ENCODE measurements at regions not wholly inside any gene's neighbourhood (a gene's known extent, or its start where the extent isn't known, plus 50 kb on each side); places are given as distances from the start of the nearest gene placed in this dataset.

- no peaks in the 10 kb centered on the region for H3K36me3 ChIP-seq (ENCODE audit: control insufficient read depth, insufficient read depth, low read length)
- H3K9me1 ChIP-seq (ENCODE audit: insufficient read depth, low read length) = no peaks in the 10 kb centered on the region
- no peaks in the 10 kb centered on the region for H3K4me1 ChIP-seq (ENCODE audit: control insufficient read depth, insufficient read depth, low read length)
- H3K79me1 ChIP-seq (ENCODE audit: low read depth in 1 of 2, low read length in 2 of 2) = no peaks in the 10 kb centered on the region
- H2BK15ac ChIP-seq (ENCODE audit: low read depth, low read length) = no peak overlapping the region
- no peak overlapping the region for H3K23ac ChIP-seq (ENCODE audit: low read depth, low read length)
- H4K20me1 ChIP-seq (ENCODE audit: insufficient read depth, low read length) = no peaks in the 10 kb centered on the region
- dilution Hi-C loops (cut with HindIII; ENCODE audit: low sequenced_read_pairs, unreplicated experiment) = no loop called here
- H3K4ac ChIP-seq (ENCODE audit: low read depth, low read length) = no peak overlapping the region
- POLR2A ChIA-PET (ENCODE audit: unreplicated experiment) = no interaction called here
- H3K4me2 ChIP-seq (ENCODE audit: low read depth, low read length) = no peak overlapping the region
- intact Hi-C loops (cut with micrococcal nuclease) = no loop called here
- in situ Hi-C loops (cut with MboI; ENCODE audit: low sequenced_read_pairs) = no loop called here
- H4K8ac ChIP-seq (ENCODE audit: low read depth in 2 of 2, low read length in 2 of 2) = no peak overlapping the region
- no peak overlapping the region for H3K27ac ChIP-seq (ENCODE audit: insufficient read depth, low read length)
- ATAC-seq (ENCODE audit: low read depth) = no peak
- no peak overlapping the region for H2AFZ ChIP-seq (replicated peaks; ENCODE audit: low read length, poor library complexity)
- no peak overlapping the region for H2BK5ac ChIP-seq (ENCODE audit: low read depth, low read length, poor library complexity, severe bottlenecking)
- no peak overlapping the region for H2BK120ac ChIP-seq (ENCODE audit: low read depth, low read length)
- H3K56ac ChIP-seq (ENCODE audit: extremely low read depth, insufficient read depth, low read length) = no peak overlapping the region
- H3K27me3 ChIP-seq (ENCODE audit: control insufficient read depth, insufficient read depth, low read length) = no peaks in the 10 kb centered on the region
- no peak overlapping the region for H2AK5ac ChIP-seq (ENCODE audit: low read depth, low read length)
- H4K5ac ChIP-seq (ENCODE audit: low read depth, low read length) = no peak overlapping the region
- no TSS peak for BruUV-seq (replicated peaks)
- H3K9ac ChIP-seq (ENCODE audit: low read depth, low read length) = no peak overlapping the region
- no peak overlapping the region for H3K14ac ChIP-seq (replicated peaks; ENCODE audit: low read depth, low read length)
- no peak for DNase-seq
- CTCF ChIA-PET = no interaction called here
- no CpG with 5 or more reads among the region's 1 CpG for WGBS, 2 experiments (ENCODE audit: extremely low coverage in 2 of 2, insufficient read length in 1 of 2)
- no peak overlapping the region for H3K4me3 ChIP-seq (ENCODE audit: insufficient read depth, low read depth, low read length)
- no peak overlapping the region for H4K91ac ChIP-seq (ENCODE audit: insufficient read depth, low read depth, low read length)
- H2AK9ac ChIP-seq (replicated peaks; ENCODE audit: low read depth, low read length, poor library complexity) = no peak overlapping the region
- no peak overlapping the region for H2BK20ac ChIP-seq (ENCODE audit: low read depth, low read length)
- H3K9me3 ChIP-seq (ENCODE audit: control insufficient read depth, insufficient read depth, low read length) = peaks cover 5% of the 10 kb centered on the region; the same call in 1 of the 2 replicates
- TF ChIP-seq FOS (IDR thresholded peaks at IDR 0.05; ENCODE audit: low read depth, low read length) (no peak), CHD1 (IDR thresholded peaks at IDR 0.05; ENCODE audit: low read depth, low read length) (no peak), BHLHE40 (IDR thresholded peaks at IDR 0.05; ENCODE audit: low read depth, low read length) (no peak), CEBPB (IDR thresholded peaks at IDR 0.05; ENCODE audit: low read depth, low read length) (no peak), MAZ (IDR thresholded peaks at IDR 0.05; ENCODE audit: borderline replicate concordance, low read depth, low read length) (no peak), SMC3 (IDR thresholded peaks at IDR 0.05; ENCODE audit: low read depth, low read length) (no peak), RAD21 (IDR thresholded peaks at IDR 0.05; ENCODE audit: low read length) (no peak), RFX5 (IDR thresholded peaks at IDR 0.05; ENCODE audit: low read depth, low read length) (no peak), NFE2L2 (IDR thresholded peaks at IDR 0.05; ENCODE audit: low read depth, low read length) (no peak), MAFK (IDR thresholded peaks at IDR 0.05; ENCODE audit: low read depth, low read length) (no peak), ELK1 (IDR thresholded peaks at IDR 0.05; ENCODE audit: borderline replicate concordance, low read depth, low read length) (no peak), POLR2A (IDR thresholded peaks at IDR 0.05; ENCODE audit: low read depth, low read length) (no peak), RCOR1 (IDR thresholded peaks at IDR 0.05; ENCODE audit: insufficient replicate concordance, low read length) (no peak), MXI1 (IDR thresholded peaks at IDR 0.05; ENCODE audit: borderline replicate concordance, low read depth, low read length) (no peak)
- TF ChIP-seq, protein P1, sequence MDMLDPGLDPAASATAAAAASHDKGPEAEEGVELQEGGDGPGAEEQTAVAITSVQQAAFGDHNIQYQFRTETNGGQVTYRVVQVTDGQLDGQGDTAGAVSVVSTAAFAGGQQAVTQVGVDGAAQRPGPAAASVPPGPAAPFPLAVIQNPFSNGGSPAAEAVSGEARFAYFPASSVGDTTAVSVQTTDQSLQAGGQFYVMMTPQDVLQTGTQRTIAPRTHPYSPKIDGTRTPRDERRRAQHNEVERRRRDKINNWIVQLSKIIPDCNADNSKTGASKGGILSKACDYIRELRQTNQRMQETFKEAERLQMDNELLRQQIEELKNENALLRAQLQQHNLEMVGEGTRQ (IDR thresholded peaks at IDR 0.05; ENCODE audit: low read depth, low read length) = no peak
- TF ChIP-seq, protein P2, sequence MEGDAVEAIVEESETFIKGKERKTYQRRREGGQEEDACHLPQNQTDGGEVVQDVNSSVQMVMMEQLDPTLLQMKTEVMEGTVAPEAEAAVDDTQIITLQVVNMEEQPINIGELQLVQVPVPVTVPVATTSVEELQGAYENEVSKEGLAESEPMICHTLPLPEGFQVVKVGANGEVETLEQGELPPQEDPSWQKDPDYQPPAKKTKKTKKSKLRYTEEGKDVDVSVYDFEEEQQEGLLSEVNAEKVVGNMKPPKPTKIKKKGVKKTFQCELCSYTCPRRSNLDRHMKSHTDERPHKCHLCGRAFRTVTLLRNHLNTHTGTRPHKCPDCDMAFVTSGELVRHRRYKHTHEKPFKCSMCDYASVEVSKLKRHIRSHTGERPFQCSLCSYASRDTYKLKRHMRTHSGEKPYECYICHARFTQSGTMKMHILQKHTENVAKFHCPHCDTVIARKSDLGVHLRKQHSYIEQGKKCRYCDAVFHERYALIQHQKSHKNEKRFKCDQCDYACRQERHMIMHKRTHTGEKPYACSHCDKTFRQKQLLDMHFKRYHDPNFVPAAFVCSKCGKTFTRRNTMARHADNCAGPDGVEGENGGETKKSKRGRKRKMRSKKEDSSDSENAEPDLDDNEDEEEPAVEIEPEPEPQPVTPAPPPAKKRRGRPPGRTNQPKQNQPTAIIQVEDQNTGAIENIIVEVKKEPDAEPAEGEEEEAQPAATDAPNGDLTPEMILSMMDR (conservative IDR thresholded peaks at IDR 0.05; ENCODE audit: low read depth, low read length) = no peak
- H3K18ac ChIP-seq (ENCODE audit: low read depth, low read length) = no peak overlapping the region
Measured at GRCh38 chrX:75655627-75656026, 129.4 kb downstream of the MAGEE2 start.
